HT1080 (cell line): ENCODE measurements at regions not wholly inside any gene's neighbourhood (a gene's known extent, or its start where the extent isn't known, plus 50 kb on each side); places are given as distances from the start of the nearest gene placed in this dataset.
A peak's percentile ranks its signal among the peaks of the same experiment; 100 is the strongest.
"Not testable (repeated sequence)": the region's sequence is repeated elsewhere in the genome, so short reads cannot be mapped to it uniquely, and the experiment has no call there.

Source experiments
- DNase-seq: peaks from one replicate; pipeline ENCODE4 v3.0.0-alpha.2; 2015; ENCODE audit warnings: low read depth

DNA sequence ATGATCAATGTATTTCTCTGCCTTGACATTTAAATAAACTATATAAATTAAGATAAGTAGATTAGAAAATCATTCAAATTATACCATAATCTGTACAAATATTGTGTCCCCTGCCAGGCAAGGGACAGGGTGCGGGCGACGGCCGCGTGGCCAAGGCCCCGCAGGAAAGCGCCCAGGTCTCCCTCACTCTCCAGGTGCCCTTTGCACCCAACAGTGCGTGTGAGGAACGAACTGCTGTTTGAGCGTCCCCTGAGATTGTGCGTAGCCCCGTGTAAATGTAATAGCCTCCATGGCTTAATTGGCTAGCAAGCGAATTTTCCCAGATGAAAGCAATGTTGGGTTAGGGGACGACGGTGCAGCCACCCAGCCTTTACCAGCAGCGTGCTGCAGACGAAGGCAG is 161.4 kb downstream of the SYT15 start:
- DNase-seq: not testable (repeated sequence)

GRCh38 chr10:46749003-46749402 is 162.2 kb upstream of the PTPN20 start:
- DNase-seq: not testable (repeated sequence)

- DNase-seq: not testable (repeated sequence)
These were observed 161.8 kb upstream of the PTPN20 start for GRCh38 chr10:46749470-46749869.

DNA sequence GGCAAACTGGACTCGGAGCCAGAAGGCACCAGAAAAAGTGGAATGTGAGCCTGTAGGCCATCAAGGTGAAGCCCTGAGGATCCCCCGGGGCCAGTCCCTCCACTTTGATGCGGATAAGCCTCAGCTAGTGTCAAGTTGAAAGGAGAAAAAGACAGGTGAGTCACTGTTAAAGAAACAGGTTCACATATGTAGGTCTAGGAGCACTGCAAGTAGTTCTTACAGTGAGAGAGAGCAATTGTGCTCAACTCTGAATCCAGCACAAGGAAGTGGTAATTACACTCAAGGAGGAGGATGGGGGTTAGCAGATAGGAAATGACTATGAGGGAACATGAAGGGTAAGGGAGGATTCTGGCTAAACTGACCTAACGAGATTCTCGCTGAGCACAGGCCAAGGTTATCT is 157.5 kb upstream of the PTPN20 start:
- DNase-seq: not testable (repeated sequence)

DNA sequence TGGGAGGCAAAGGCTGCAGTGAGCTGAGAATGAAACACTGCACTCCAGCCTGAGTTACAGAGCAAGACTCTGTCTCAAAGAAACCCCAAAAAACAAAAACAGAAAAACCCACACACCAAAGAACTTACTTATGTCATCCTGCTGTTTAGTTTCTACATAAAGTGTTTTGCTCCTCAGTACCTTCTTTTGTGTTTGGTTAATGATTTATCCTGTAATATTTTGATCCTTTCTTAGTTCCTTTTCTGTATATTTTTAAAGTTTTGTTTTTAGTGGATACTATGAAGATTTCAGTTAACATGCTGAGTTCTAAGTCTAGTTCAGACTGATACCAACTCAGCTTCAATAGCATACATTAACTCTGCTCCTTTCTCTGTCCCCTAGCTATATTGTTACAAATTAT is 149.8 kb upstream of the PTPN20 start:
- DNase-seq: not testable (repeated sequence)

DNA sequence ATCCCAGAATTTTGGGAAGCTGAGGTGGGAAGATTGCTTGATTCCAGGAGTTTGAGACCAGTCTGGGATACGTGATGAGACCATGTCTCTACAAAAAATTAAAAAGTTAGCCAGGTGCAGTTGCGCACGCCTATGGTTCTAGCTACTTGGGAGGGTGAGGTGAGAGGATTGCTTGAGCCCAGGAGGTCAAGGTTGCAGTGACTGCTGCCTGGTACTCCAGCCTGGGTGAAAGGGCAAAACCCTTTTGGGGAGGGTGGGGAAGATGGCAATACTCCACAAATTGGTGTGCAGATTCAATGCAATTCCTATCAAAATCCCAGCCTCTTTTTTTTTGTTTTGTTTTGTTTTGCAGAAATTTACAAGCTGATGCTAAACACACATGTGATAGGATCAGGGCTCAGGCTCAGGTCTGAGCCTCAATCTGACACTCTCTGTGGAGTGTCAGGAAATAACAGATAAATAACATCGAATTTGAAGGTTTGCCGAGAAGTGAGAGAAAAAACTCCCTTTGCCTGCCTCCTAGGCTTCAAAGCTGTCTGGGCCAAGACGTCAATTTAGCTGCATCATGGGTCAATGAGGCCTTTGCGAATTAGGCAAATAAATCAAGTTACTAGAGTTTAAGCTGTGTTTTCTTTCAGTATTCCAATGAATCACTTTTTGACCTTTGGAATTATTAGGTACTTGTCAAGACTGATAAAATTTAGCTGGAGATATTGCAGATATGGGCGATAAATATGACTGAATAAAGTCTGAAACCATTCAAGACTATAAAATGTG is 142.5 kb upstream of the PTPN20 start:
- DNase-seq: not testable (repeated sequence)

DNA sequence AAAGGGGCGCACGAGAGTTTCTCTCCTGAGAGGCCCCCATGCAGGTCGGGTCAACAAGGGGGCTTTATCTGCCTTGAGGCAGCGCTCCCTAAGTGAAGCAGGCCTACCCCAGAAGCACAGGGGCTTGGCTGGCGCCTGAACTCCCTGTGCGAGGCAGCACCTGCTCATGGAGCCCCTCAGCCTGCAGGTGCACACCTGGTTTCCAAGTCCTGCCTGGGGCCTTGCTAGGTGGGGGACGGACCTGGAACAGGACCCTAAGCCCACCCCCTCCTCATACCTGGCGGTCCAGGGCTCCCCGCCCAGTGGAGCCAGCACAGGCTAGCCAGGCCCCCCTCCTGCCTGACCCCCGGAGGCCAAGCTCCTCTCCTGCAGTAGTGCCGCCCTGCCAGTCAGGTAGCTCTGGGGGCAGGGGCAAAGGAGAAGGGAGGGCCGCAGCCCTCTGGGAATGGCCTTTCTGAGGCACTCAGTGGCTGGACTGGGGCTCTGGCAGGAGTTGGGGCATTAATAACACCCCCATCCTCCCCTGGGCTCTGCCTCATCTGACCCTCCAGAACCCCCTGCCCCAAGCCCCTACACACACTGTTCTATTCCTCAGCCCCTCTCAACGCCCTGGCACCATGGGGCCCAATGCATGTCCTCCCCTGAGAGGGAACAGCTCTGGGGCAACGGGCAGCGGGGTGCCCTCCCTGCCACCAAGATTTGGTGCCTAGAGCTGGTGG is 137.9 kb upstream of the PTPN20 start:
- not testable (repeated sequence) for DNase-seq

DNA sequence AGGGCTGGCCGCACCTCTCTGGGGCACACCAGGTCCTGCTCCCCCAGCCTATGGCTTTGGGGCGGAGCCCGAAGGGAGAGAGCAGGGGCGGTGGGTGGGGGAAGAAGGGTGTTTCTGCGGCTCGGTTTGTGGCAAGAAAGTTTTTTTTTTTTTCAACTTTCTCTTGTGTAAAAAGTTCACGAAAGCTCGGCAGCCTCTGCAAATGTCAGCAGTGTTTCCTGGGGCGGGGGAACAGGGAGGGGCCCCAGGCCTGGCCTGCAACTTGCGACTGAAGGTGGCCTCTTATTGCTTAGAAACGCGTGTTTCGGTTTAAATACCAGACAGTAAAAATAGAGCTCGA is 137.4 kb upstream of the PTPN20 start:
- not testable (repeated sequence) for DNase-seq

DNA sequence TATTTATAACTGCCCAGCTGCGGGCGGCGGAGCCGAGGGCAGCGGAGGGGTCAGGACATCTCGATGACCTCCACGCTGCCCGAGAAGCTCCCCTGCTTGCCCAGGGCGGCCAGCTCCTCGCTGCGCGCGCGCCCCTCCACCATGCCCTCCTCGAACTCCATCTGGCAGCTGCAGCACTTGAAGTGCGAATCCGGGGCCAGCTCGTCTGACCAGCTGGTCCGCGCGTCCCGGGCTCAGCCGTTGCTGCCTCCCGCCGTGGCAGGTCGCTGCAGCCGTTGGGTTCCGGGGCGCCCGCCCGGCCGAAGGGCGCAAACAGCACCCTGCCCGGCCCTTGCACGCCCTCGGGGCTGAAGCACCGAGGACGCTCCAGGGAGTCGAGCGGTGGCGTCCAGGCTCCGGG is 136.9 kb upstream of the PTPN20 start:
- not testable (repeated sequence) for DNase-seq

DNA sequence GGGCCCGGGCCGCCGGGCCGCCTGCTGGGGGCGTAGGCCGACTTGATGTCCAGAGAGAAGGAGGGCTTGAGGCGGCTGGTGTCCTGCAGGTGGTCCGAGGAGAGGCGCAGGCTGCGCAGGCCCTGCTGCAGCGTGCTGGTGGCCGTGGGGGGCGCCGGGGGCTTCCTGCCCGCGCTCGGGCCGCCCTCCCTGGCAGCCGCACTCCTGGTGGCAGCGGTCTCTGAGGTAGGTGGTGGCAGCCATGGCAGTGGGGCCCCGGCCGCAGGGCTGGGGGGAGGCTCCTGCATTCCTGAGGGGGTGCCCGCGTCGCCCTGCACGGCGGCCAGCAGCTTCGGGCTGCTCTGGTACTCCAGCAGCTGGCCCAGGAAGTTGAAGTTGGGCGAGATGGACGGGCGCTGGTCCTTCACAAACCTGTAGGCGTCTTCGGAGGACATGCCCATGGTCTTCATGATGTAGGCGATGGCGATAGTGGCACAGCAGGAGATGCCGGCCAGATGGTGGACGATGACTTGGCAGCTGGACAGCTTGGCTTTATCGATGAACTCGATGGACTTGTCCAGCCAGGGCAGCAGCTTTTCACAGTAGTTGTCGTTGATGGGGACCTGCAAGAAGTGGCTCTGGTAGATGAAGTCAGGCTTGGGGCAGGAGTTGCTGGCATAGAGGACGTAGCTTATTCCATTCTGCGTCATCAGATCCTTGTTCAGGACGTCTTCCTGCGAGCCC is 136.1 kb upstream of the PTPN20 start:
- DNase-seq: not testable (repeated sequence)

DNA sequence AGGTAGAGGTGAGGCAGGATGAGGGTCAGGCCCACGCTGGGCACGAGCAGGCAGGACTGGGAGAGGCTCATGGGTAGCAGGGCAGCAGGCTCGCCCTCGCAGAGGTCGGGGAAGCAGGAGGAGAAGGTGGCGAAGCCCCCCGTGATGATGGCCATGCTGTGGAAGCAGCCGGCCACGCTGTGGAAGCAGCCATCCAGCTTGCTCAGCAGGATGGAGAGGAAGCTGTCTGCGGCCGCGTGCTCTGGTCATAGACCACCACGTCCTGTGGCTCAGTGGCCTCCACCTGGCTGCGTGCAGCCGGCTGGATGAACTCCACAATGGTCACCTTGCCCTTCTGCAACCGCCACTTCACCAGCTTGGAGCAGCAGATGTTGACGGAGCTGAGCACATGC is 135.6 kb upstream of the PTPN20 start:
- DNase-seq: not testable (repeated sequence)

- not testable (repeated sequence) for DNase-seq
These were observed 131.7 kb upstream of the PTPN20 start for GRCh38 chr10:46779571-46779970.

GRCh38 chr10:46780164-46780563 is 131.1 kb upstream of the PTPN20 start:
- DNase-seq: not testable (repeated sequence)

GRCh38 chr10:46781001-46781400 is 130.2 kb upstream of the PTPN20 start:
- not testable (repeated sequence) for DNase-seq

- DNase-seq: not testable (repeated sequence)
These were observed 129.0 kb upstream of the PTPN20 start for GRCh38 chr10:46782001-46782874.

- DNase-seq: not testable (repeated sequence)
These were observed 126.6 kb upstream of the PTPN20 start for GRCh38 chr10:46784665-46785064.

GRCh38 chr10:46786125-46786517 is 125.1 kb upstream of the PTPN20 start:
- DNase-seq: not testable (repeated sequence)

GRCh38 chr10:46786518-46787320 is 124.5 kb upstream of the PTPN20 start:
- peak; percentile 53 for DNase-seq

DNA sequence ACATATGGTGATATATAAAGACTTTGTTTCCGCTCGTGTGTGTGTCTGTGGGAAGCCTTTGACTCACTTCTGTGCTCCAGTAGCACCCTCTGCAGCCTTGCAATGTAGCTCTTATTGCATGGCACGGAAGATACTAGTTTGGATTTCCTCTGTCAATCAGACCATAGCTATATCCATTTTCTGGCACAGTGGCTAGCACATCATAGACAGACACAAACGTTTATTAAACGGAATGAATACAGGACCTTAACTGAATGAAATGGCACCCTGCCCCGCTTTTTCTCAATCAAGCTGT is 124.0 kb upstream of the PTPN20 start:
- DNase-seq: peak; percentile 4

DNA sequence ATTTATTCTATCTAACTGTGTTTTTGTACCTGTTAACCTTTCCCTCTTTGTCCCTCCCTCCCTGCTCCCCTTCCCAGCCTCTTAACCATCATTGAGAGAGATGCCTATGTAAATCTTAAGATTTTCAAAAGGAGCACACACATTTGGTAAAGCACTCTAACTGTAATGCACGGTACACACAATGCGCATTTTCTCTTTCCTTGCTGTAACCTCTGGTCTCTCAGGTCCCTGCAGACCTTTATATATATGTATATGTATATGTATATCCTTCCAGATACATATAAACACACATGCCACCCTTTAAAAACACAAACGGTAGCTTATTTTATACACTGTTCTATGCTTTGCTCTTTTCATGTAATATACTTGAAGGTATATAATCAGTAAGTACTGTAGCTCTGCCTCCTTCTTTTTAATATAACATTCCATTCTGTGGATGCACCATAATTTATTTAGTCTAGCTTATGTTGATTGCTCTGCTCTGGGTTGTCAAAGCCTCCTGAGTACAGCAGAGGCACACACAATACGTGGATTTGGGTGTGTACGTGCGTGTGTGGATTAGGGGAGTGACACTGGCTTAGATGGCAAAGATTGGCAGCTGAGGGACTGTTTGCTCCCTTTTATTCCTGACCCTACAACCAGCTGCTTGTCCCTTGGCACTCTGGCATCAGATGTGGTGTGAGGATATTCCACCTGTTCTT is 118.4 kb upstream of the PTPN20 start:
- DNase-seq: not testable (repeated sequence)
